Transverse colon (tissue), 4 donors: ENCODE measurements at regions not wholly inside any gene's neighbourhood (a gene's known extent, or its start where the extent isn't known, plus 50 kb on each side); places are given as distances from the start of the nearest gene placed in this dataset.

Experiments used
- DNase-seq: peaks from one replicate; pipeline ENCODE4 v3.0.0-alpha.2; 2019
- H3K27ac ChIP-seq, 4 donors: fragments of 200-600 bp; sonication (generic); 2 replicates each; pipeline ENCODE4 v1.5.1; 2016 to 2018; ENCODE audit warnings: inconsistent platforms in 4 of 4
- H3K27me3 ChIP-seq: fragments of 200-600 bp; sonication (generic); 2 replicates; pipeline ENCODE4 v1.5.1; 2017; ENCODE audit warnings: inconsistent platforms
- H3K36me3 ChIP-seq, 4 donors: fragments of 200-600 bp; sonication (generic); 2 replicates each; pipeline ENCODE4 v1.5.1; 2017 to 2019; ENCODE audit warnings: inconsistent platforms in 4 of 4
- H3K4me1 ChIP-seq, 4 donors: fragments of 200-600 bp; sonication (generic); 2 replicates each; pipeline ENCODE4 v1.5.1; 2017 to 2020; ENCODE audit warnings: inconsistent platforms in 4 of 4
- H3K4me3 ChIP-seq, 4 donors: fragments of 200-600 bp; sonication (generic); 1 replicate in 1 of 4; 2 replicates in 3 of 4; pipeline versions ENCODE4 v1.5.1 to v1.6.1; 2017 to 2019; ENCODE audit warnings: inconsistent platforms in 4 of 4
- H3K9me3 ChIP-seq, 2 donors: fragments of 200-600 bp; sonication (generic); 2 replicates each; pipeline ENCODE4 v1.5.1; 2017 to 2019; ENCODE audit warnings: inconsistent platforms in 2 of 2
- CTCF ChIP-seq, 5 experiments: fragments of 200-600 bp in 3 of 5; fragments of 450-650 bp in 2 of 5; sonication (generic) in 3 of 5; IDR thresholded peaks; 1 replicate in 2 of 5; 2 replicates in 3 of 5; pipeline ENCODE4 v1.5.1; 2016 to 2017; ENCODE audit warnings: antibody characterized with exemption in 5 of 5, inconsistent platforms in 3 of 5, mild to moderate bottlenecking in 2 of 5, moderate library complexity in 1 of 5
- EP300 ChIP-seq: sonication (generic); formaldehyde crosslinking; IDR thresholded peaks from one replicate; pipeline ENCODE4 v1.6.1; 2017; ENCODE audit warnings: antibody characterized with exemption, low read depth
- POLR2A ChIP-seq: fragments of 450-650 bp; IDR thresholded peaks from one replicate; pipeline ENCODE4 v1.6.1; 2016; ENCODE audit warnings: antibody characterized with exemption, mild to moderate bottlenecking, moderate library complexity
- POLR2AphosphoS5 ChIP-seq, 3 donors: sonication (generic); formaldehyde crosslinking; IDR thresholded peaks; one replicate each; pipeline ENCODE4 v1.6.1; 2016; ENCODE audit warnings: antibody characterized with exemption in 3 of 3
- WGBS, 2 donors: methylation state at CpG; one replicate each; pipeline ENCODE4 v1.1.5; 2018; ENCODE audit warnings: low coverage in 1 of 2; 5-methylcytosine and 5-hydroxymethylcytosine counted together
- in situ Hi-C, 4 donors: fragments of 200-750 bp; cut with MboI; loops; one replicate each; pipeline versions ENCODE4 v1.15.0 to v1.15.1; 2017; ENCODE audit warnings: low sequenced_read_pairs in 3 of 4, low pct_ligation_motif_present in 1 of 4, low pct_unique_long_range_greater_than_20kb in 1 of 4
- intact Hi-C: fragments of 100-400 bp; cut with DNase I; formaldehyde crosslinking; loops from one replicate; pipeline ENCODE4 v1.15.1; 2023; ENCODE audit warnings: low total_unique reads

GRCh38 chr2:147037048-147037447 is 807.8 kb upstream of the ACVR2A start:
- DNase-seq: no peak
- no peaks in the 10 kb centered on the region for H3K36me3 ChIP-seq
- no peak overlapping the region for H3K27ac ChIP-seq
- H3K4me1 ChIP-seq: peaks cover 0 to 15% (median 8%) of the 10 kb centered on the region in 4 donors
- TF ChIP-seq CTCF (IDR thresholded peaks at IDR 0.05) (no peak), EP300 (no peak), POLR2AphosphoS5 (IDR thresholded peaks at IDR 0.05) (no peak), POLR2A (no peak)
- no peaks in the 10 kb centered on the region for H3K9me3 ChIP-seq
- H3K4me3 ChIP-seq: no peak overlapping the region
- intact Hi-C loops (no loop called here), in situ Hi-C loops (no loop called here)
- no peaks in the 10 kb centered on the region for H3K27me3 ChIP-seq
- 61 to 85% methylated on average over 3 of the region's 3 CpGs for WGBS, 2 donors

- Histone ChIP-seq H3K27me3 (no peaks in the 10 kb centered on the region), H3K4me1 (peaks cover 0 to 21% (median 7%) of the 10 kb centered on the region in 4 donors), H3K27ac (no peak overlapping the region), H3K4me3 (no peak overlapping the region), H3K36me3 (no peaks in the 10 kb centered on the region), H3K9me3 (no peaks in the 10 kb centered on the region)
- in situ Hi-C loops (no loop called here), intact Hi-C loops (no loop called here)
- WGBS, 2 donors: 63 to 80% methylated on average over 1 of the region's 1 CpG
- DNase-seq: no peak
- TF ChIP-seq CTCF (IDR thresholded peaks at IDR 0.05) (no peak), POLR2A (no peak), EP300 (no peak), POLR2AphosphoS5 (IDR thresholded peaks at IDR 0.05) (no peak)
These were observed 811.8 kb upstream of the ACVR2A start for GRCh38 chr2:147033044-147033443.

GRCh38 chr2:147031897-147032296 is 812.9 kb upstream of the ACVR2A start:
- intact Hi-C loops: no loop called here
- H3K9me3 ChIP-seq: no peaks in the 10 kb centered on the region
- H3K4me3 ChIP-seq: no peak overlapping the region
- no peak overlapping the region for H3K27ac ChIP-seq
- DNase-seq: no peak
- no peaks in the 10 kb centered on the region for H3K27me3 ChIP-seq
- peaks cover 0 to 21% (median 7%) of the 10 kb centered on the region in 4 donors for H3K4me1 ChIP-seq
- in situ Hi-C loops: no loop called here
- TF ChIP-seq POLR2A: no peak
- no peak for TF ChIP-seq CTCF (IDR thresholded peaks at IDR 0.05)
- TF ChIP-seq POLR2AphosphoS5 (IDR thresholded peaks at IDR 0.05): no peak
- TF ChIP-seq EP300: no peak
- 36 to 45% methylated on average over 3 of the region's 3 CpGs for WGBS, 2 donors
- H3K36me3 ChIP-seq: no peaks in the 10 kb centered on the region

GRCh38 chr2:147030966-147031720 is 813.7 kb upstream of the ACVR2A start:
- intact Hi-C loops: no loop called here
- no peaks in the 10 kb centered on the region for H3K9me3 ChIP-seq
- DNase-seq: no peak
- no peaks in the 10 kb centered on the region for H3K36me3 ChIP-seq
- no peak overlapping the region for H3K27ac ChIP-seq
- in situ Hi-C loops: no loop called here
- peaks cover 0 to 25% (median 7%) of the 10 kb centered on the region in 4 donors for H3K4me1 ChIP-seq
- no peaks in the 10 kb centered on the region for H3K27me3 ChIP-seq
- H3K4me3 ChIP-seq: no peak overlapping the region
- TF ChIP-seq POLR2A: no peak
- TF ChIP-seq EP300: no peak
- TF ChIP-seq POLR2AphosphoS5 (IDR thresholded peaks at IDR 0.05): no peak
- TF ChIP-seq CTCF (IDR thresholded peaks at IDR 0.05): no peak
- 39 to 50% methylated on average over 3 to 6 of the region's 6 CpGs for WGBS, 2 donors
